Activated CD8-positive, alpha-beta memory T cell treated with anti-CD3 and anti-CD28 coated beads, Interleukin-2, amount 50 U/mL, for 48 hours (primary cell): ENCODE measurements at regions not wholly inside any gene's neighbourhood (a gene's known extent, or its start where the extent isn't known, plus 50 kb on each side); places are given as distances from the start of the nearest gene placed in this dataset.

Experiments used
- DNase-seq: peaks from one replicate; pipeline ENCODE4 v3.0.0-alpha.2; 2020

DNA sequence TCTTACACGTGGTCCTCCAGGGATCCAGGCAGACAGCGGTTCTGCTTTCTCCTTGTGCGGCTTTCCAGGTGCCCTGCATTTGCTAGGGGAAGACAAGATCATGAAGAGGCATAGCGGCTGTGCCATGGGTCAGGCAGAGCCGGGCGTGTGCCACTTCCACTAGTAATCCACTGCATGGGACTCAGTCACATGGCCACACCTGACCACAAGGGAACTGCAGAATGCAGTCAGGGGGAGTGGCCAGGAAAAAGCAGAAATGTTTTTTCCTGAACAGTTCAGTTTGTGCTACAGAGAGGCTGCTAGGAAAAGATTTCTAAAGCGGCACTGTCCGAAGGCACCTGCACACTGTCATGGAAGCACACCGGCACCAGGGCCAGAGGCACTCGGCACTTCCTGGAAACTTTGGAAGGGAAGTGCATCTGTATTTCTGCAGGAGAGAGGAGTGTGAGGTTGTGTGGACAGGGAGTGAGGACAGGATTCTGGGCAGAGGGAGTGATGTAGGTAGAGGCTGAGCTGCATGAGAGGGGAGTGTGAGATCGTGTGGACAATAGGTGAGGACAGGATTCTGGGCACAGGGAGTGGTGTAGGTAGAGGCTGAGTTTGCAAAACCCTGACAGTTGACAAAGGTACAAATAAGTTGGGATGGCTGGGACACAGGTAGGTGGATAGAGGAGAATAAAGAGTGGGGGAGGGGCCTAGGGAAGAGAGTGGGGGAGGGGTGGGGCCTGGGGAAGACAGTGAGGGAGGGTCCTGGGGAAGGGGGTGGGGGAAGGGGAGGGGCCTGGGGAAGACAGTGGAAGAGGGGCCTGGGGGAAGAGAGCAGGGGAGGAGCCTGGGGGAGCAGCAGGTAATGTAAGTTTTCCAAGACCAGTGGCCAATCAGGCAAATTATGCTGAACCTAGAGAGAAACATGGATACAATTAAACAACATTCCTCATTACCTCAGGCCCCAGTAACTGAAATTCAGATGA, 1436.3 kb downstream of the TBC1D22A start:
- no peak for DNase-seq

DNA sequence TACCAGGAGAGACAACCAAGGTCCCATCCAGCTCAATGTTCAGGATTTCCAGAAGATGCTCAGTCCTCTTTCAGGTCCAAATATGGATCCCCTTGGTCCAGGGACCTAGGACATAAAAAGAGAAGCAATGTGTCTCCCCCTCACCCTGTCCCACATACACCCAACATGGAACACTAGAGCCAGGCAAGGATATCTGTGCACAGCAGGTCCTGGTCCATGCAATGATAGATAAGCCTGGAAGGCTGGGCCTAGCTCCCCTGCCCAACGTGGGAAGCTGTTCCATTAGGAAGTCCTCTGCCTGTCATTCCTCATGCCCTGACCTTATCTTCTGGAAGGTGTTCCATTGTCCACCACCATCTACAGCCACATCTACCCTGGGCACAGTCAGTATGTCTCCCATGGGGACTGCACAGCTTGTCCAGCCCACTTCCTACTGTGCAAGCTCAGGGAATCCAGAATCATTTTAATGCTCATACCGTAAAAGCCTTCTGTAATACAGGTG, 1434.8 kb downstream of the TBC1D22A start:
- DNase-seq, result no peak

DNA sequence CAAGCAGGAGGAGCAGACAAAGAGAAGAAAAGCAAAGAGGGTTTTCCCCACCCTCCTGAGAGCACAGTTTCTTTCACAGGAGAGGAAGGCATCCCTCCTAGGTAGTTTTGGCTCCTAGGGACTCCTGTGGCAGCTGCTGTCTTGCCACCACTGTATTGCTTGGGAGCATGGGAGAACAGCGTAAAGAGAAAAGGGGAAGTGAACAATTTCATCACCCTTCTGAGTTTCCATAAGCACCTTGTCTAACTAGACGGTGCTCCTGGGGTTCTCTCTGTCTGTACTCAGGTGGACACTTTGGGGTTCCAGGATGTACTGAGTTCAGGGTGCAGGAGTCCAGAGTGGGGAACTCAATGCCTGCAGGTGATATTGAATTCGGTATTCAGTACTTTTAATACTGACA, 1430.5 kb downstream of the TBC1D22A start:
- DNase-seq, result peak; percentile 10

DNA sequence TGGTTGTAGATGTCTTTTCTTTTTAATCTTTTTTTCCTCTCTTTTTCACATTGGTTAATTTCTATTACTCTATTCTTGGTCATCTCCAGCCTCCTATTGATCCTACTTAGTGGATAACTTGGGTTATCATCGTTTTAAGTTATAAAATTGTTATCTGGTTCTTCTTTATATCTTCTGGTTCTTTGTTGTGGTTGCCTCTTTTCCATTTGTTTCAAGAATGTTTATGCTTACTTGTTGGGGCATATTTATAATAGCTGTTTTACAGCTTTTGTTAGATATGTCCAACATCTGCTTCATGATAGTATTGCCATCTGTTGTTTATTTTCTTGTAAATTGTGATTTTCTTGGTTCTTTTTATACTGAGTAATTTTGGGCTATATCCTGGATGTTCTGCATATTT, 1429.6 kb downstream of the TBC1D22A start:
- DNase-seq, result no peak

DNA sequence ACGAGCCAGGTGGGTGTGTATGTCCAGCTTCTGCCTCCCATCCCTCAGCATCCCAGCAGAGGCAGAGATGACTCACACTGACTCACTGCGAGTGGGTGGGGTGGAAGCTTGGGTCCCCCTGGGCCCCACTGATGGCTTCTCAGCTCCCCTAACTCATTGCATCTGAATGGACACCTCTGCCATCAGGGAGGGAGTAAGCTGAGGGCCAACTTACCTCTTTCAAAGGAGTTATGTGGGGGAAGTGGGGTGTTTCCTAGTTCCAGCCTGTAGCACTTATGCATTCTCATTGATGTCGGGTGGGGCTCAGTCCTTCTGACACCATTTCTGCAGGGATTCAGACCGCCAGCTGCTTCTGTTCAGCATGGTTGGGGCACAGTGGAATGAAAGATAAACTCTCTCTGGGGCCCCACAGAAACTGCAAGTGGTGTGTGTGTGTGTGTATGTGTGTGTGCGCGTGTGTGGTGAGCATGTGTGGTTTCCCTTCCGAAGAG, 1425.8 kb downstream of the TBC1D22A start:
- DNase-seq, result peak; percentile 48

DNA sequence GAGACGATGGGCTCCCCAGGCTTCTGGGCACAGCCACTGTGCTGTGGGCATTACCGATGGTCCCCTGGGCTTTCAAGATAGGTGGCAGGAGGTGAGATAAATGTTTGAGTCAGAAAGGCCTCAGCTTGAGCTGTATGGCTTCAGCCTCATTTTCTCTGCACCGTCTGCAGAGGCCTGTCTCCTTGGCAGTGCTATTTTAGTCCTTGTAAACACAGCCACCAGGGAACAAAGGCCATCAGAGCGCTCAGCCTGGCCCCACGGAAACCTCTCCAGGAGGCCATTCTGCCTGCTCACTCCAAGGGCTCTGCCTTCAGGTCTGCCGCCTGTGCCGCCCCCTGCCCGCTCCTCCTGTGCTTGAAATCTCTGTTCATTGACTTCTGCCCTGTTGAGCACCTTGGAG, 1424.9 kb downstream of the TBC1D22A start:
- peak; percentile 20 for DNase-seq

DNA sequence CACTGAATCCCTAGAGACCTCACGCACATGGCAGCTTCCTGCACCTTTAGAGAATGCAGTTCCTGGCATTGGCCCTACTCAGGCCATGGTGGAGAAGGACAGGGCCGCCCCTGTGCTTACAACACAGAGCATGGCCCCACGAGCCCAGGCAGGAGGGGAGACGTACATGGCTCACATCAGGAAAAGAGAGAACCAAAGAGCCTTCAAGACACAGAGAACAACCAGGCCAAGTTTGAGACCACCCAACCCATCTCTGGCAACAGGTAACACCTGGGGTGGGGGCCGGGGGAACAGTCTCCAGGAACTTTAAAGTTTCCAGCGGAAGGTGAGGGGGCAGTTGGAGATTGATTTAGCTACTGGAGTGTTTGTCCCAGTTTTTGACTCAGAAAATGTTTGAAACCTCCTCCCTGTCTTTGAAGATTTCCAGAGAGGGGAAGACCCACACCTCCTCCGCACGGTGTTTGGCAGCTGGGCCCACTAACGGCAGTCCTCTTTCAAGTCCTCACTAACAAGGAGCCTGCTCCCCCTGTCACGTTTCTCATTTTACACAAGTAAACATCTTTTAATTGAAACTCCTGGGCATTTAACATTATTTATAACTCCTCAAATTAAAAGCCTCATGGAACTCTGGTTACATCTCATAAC, 1423.8 kb downstream of the TBC1D22A start:
- peak; percentile 10 for DNase-seq

DNA sequence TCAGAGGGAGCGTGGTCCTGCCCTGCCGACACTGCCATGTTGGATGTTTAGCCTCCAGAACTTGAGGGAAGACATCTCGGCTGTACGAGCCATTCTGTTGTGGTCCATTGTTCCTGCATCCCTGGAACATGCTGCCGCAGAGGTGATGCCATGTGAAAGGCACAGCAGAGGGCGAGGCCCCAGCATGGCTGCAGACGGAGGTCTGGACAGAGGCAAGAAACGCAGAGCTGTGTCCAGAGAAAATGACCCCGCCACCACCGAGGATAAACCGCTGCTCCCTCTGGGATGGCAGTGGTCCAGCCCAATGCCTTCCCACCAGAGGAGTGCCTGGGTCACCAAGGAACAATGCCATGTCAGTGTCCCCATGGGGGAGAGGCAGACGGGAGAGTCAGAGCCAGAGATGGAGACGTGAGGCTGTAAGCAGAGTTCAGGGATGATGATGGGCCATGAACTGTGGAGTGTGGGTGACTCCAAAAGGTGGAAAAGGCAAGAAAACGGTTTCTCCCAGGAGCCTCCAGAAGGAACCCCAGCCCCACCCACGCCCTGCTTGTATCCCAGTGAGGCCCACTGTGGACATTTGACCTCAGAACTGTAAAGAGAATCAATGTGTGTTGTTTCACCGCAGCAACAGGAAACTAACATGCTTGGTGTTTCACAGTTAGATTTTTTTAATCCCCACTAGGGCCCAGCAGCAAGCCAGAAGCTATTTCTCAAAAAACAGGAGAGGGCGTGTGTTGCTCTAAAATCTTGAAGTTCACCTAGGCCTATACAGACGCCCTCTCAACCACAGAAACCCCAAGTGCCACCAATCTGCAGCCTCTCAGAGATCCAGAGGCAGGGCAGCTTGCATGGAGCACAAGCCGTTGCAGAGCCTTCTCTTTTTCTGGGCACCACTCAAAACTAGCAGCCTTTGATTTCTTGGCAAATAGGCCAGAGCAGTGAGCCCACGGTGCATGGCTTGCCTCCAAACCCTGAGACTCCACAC, 1422.9 kb downstream of the TBC1D22A start:
- peak; percentile 41 for DNase-seq

DNA sequence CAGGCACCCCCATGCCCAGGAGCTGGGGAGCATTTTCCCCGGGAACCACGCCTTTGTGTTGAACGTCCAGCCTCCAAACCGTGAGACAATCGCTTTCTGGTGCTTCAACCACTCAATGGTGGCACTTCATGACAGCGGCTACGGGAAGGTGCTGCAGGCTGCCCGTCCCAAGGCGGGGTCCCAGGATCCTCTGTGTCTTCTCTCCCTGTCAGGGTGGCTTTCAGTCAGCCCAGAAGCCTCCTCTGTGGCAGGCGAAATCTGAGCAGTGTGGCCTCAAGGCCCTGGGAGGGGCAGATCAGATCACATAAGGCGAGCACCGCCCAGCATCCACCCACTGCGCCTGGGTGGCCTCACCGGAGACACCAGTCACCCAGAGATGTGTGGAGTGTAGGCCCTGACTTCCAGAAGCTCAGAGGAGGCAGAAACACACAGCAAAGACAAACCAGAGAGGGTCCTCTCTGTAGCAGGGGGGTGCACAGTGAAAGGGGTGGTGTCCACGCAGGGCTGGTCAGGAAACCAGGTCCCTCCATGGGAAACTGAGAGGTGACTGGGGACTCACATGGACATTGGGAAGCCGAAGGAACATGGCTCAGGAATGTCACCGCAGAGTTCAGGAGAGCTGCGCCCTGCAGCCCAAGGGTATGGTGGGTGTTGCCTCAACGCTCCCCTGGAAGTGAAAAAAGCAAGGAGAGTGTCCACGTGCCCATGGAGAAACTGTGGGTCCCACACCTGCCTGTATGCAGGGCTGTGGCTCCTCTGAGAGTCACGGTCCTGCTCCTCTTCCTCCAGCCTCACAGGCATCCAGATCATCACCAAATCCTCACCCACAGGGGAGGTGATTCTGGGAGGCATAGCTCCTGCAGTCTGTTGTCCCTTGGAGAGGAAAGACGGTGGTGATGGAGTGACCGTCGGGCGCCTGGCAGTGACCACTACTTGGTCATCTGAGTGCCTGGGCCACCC, 1420.7 kb downstream of the TBC1D22A start:
- DNase-seq, result peak; percentile 22

DNA sequence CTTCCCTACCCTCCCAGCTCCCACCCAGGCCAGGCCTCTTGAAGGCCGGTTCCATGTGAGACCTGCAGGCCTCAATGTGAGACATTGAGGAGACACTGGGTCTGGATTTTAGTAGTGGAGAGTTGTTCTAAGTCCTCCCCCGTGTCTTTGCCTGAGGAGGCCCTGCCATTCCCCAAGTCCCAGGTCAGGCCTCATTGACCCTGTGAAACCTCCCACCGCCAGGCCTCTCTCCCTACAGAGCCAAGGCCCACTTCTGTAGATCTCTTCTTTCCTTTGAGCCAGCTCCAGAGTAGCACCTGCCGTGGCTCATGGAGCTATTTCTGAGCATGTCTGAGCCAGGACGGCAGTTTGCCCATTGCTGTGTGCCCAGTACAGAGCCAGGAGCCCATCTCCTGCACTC, 1419.6 kb downstream of the TBC1D22A start:
- DNase-seq, result peak; percentile 20

DNA sequence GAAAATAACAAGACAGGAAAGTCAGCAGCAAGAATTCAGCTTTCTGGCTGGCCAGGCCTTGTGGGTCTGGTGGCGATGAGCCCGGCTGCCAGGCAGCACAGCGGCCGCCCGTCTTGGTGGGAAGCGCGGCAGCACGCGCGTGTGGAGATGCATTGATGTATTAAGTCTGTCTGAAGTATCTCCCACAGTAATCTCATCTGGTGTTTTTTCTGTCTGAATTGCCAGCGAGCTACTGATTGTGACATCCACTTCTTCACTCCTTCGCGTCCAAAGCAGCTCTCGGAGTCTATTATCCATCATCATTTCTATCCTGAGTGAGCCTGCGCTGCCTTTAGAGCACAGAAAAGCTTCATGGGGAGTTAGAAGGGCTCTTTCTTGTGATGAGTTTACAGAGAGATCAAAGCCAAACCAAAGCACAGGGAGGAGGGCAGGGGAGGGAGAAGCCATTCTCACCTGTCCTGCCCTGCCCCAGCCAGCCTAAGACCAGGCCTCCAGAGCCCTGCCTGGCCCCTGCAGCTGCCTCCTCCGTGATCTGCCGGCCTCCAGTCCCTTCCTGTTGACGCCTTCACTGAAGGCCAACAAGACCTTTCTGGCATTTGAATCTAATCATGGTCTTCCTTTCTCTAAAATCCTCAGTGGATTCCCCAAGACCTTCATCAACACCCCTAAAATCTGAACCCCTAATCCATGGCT, 1419.0 kb downstream of the TBC1D22A start:
- peak; percentile 3 for DNase-seq

DNA sequence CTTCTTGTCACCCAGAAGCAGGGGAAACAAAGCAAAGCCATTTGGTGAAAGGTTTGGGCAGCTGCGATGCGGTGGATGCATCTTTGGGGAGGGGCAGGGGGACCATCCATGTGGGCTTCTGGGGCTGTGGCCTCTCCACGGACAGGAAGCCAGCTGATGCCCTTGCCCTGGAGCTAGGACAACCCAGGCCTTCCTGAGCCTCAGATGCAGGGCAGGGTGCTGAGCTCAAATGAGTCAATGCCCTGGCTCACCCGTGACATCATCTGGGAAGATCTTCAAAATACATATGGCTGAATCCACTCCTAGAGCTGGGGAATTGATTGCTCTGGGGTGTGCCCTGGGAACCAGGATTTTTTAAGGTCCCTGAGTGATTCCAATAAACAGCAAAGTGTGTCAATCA, 1418.2 kb downstream of the TBC1D22A start:
- DNase-seq, result peak; percentile 10

DNA sequence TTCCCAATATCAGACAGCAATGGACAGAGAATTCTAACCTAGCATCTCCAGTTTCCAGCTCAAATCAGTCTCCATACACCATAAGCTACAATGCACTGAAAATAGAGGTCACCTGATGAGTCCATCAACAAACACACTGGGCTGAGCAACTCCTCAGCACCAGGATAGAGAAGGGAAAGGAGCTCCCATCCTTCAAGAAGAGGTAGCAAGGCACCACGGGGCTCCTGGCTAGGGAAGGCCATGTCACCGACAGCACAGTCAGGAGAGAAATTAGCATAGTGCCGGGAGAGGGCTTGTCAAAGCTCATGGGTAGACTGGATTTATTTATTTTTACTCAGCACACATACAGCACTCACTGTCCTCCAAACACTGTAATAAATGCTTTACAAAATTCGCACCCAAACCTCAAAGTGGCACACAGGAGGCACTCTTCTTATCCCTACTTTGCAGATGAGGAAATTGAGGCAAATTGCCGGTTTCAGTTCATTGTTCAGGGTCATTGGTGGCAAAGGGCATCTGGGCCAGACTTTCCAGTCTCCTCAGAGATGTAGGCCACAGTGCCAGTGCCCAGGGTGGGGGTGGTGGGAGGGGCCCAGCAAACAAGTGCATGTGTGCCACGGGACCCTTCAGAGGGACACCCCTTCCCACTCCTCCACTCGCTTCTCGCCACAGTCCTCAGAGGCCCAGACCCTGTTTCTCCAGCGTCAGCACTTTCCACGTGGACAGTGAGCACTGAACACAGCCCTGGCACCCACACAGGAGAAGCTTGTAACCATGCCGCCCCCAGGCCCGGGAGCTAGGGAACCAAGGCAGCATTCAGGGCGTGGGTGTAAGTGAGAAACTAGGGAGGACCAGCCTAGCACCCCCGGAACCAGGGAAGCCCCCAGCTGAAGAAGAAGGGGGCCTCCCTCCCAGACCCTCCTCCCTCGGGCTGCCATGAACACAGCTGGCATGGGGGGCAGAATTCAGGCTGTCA, 1417.4 kb downstream of the TBC1D22A start:
- DNase-seq, result peak; percentile 28

DNA sequence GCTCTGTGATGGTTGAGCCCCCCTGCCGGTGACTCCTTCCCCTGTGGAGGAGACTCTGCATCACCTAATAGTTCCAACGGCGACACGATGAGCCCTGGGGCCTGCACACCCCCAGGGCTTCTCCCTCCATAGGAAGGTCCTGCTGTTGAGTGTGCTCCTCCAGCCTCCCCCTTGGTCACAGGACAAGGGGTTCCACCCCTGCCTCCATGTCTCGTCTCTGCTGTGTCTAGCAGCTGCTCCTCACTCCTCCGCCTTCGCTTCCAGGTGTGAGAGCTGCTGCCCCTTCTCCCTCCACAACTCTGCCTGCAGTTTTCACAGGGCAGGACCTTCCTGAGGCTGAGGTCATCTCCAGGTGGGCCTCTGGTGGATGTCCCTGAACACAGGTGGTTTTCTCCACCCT, 1416.1 kb downstream of the TBC1D22A start:
- DNase-seq, result peak; percentile 13

DNA sequence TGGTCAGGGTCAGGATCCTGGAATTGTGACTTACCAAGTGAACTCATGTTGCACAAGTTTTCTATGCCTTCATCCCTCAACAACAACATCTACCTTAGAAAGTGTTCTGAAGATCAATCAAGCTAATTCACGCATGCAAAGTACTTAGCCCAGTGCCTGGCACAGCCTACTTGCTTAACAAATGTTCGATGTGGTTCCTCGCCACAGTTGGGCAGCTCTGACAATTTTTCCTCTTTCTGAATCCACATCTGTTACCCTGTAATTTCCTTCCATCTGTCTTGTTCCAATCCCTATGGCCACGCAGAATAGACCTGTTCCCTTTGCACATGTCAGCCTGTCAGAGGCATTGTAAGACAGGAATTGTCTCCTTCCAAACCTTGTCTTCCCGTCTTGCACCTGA, 1415.2 kb downstream of the TBC1D22A start:
- peak; percentile 1 for DNase-seq

DNA sequence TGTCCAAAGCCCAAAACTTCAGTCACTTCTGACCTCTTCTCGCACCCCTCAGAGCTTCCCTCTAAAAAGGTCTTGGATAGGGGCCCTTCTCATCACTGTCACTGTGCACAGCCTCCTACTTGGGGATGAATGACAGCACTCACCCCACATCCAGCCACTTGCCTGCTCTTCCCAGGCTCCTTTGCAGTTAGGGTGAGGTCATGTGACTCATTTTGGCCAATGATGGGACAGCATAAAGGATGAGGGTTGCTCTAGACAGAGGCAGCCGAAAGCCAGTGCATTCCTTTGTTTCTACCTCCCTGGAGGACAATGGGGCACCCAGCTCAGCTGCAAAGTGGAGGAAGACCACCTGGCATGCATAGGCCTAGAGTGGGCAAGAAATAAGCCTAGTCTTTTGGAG, 1413.3 kb downstream of the TBC1D22A start:
- no peak for DNase-seq

DNA sequence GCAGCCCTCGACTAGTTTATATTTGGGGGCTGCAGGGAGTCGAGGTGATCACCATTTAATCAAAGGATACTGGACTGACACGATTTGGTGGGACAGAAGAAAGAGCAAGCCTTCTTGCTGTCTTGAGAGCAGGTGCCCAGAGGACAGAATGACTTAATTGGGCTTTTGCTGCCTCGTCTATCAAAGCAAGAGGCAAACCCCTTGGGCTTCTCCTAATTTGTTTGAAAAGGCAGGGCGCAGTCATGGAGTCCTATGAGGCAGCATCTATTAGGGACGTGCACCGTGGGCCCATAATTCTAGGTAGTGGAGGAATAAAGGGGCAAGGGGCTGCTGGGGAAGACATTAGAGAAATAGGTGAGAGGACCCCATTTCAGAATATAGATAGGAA, 1411.3 kb downstream of the TBC1D22A start:
- no peak for DNase-seq

DNA sequence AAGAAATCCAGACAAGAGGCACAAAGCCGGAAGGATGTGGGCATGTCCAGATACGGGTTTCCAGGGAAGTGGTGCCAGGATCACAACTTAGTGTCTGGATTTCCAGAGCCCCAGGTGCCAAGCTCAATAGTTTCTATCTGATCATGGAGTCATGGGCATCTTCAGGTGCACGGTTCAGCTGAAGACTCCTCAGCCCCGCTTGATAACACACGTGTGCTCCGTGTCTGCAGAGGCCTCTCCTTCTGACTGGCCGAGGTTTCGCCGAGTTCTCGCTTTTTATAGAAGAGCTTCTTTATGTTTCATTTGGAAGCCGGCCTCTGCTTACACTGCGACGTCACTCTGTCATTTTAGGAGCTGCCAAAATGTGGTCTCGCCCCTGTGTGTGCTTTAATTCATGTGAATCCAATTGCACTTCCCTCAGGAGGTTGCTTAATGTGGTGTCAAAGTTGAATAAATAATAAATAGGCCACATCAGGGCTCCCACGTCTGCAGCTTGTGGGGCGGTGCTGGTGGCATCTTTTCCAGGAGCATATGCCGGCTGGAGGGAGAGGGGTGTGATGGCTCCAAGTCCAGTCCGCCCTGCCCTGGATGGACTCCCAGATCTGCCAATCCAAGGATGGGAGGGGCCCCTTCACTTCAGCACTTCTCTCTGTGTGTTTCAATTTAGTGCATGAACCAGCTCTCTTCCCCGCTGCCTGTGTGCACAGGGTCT, 1410.8 kb downstream of the TBC1D22A start:
- DNase-seq, result no peak

DNA sequence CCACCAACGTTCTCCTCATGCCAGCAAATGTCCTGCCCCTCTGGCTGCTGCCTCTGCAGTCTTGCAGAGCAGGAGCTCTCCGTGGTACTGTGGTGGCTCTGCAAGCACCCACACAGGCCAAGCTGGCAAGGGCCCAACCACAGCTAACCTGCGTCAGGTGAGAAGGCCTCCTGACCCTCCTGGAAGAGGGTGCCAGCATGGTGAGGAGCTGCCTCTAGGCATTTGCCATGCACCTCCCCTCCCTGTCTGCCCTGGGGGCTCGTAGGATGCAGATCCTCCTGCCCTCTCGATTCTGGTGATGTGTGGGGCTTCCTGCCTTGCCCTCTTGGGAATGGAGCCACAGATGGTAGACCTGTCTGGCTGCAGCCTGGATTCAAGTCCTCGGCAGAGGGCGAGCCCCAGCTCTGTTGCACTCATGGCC, 1408.8 kb downstream of the TBC1D22A start:
- no peak for DNase-seq
